ENCODE measurements at regions not wholly inside any gene's neighbourhood (a gene's known extent, or its start where the extent isn't known, plus 50 kb on each side); places are given as distances from the start of the nearest gene placed in this dataset.

- no peaks in the 10 kb centered on the region for H3K27me3 Mint-ChIP-seq (ENCODE audit: unreplicated experiment)
- no peak for TF ChIP-seq CTCF (IDR thresholded peaks at IDR 0.05; ENCODE audit: unreplicated experiment)
- H3K9me3 Mint-ChIP-seq (ENCODE audit: unreplicated experiment) = no peaks in the 10 kb centered on the region
- no peaks in the 10 kb centered on the region for H3K36me3 Mint-ChIP-seq (ENCODE audit: low read depth, unreplicated experiment)
- no peak overlapping the region for H3K27ac Mint-ChIP-seq (ENCODE audit: unreplicated experiment)
- no peak overlapping the region for H3K4me3 Mint-ChIP-seq (ENCODE audit: unreplicated experiment)
- no peaks in the 10 kb centered on the region for H3K4me1 Mint-ChIP-seq (ENCODE audit: unreplicated experiment)
- DNase-seq (ENCODE audit: low spot score) = no peak
These were observed 115.8 kb upstream of the STC2 start for GRCh38 chr5:173443971-173444370.

- peaks cover 2% of the 10 kb centered on the region for H3K27me3 Mint-ChIP-seq (ENCODE audit: unreplicated experiment)
- H3K36me3 Mint-ChIP-seq (ENCODE audit: low read depth, unreplicated experiment) = no peaks in the 10 kb centered on the region
- H3K4me3 Mint-ChIP-seq (ENCODE audit: unreplicated experiment) = no peak overlapping the region
- TF ChIP-seq CTCF (IDR thresholded peaks at IDR 0.05; ENCODE audit: unreplicated experiment) = no peak
- no peaks in the 10 kb centered on the region for H3K4me1 Mint-ChIP-seq (ENCODE audit: unreplicated experiment)
- no peak overlapping the region for H3K27ac Mint-ChIP-seq (ENCODE audit: unreplicated experiment)
- no peak for DNase-seq (ENCODE audit: low spot score)
- no peaks in the 10 kb centered on the region for H3K9me3 Mint-ChIP-seq (ENCODE audit: unreplicated experiment)
These were observed 112.9 kb upstream of the STC2 start for GRCh38 chr5:173441053-173441628.

DNA sequence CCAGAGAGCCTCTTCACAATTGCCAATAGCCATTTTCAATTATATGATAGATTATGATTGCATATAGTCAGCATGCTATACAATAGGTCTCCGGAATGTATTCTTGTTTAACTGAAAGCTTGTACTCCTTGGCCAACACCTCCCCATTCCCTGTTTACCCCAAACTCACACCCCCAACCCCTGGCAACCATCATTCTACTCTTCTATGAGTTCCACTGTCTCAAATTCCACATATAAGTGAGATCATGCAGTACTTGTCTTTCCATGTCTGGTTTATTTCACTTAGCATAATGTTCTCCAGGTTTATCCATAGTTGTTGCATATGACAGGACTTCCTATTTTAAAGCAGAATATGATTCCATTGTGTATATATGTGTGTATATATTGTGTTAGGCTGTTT is 110.7 kb upstream of the STC2 start:
- no peak for DNase-seq (ENCODE audit: low spot score)
- Mint-ChIP-seq H3K4me1 (ENCODE audit: unreplicated experiment) (no peaks in the 10 kb centered on the region), H3K27me3 (ENCODE audit: unreplicated experiment) (peaks cover 2% of the 10 kb centered on the region), H3K27ac (ENCODE audit: unreplicated experiment) (no peak overlapping the region), H3K36me3 (ENCODE audit: low read depth, unreplicated experiment) (peaks cover 4% of the 10 kb centered on the region), H3K9me3 (ENCODE audit: unreplicated experiment) (no peaks in the 10 kb centered on the region), H3K4me3 (ENCODE audit: unreplicated experiment) (no peak overlapping the region)
- TF ChIP-seq CTCF (IDR thresholded peaks at IDR 0.05; ENCODE audit: unreplicated experiment) = no peak

GRCh38 chr5:173435447-173435846 is 107.2 kb upstream of the STC2 start:
- Mint-ChIP-seq H3K36me3 (ENCODE audit: low read depth, unreplicated experiment) (peaks cover 4% of the 10 kb centered on the region), H3K4me3 (ENCODE audit: unreplicated experiment) (no peak overlapping the region), H3K9me3 (ENCODE audit: unreplicated experiment) (no peaks in the 10 kb centered on the region), H3K27me3 (ENCODE audit: unreplicated experiment) (peaks cover 2% of the 10 kb centered on the region), H3K27ac (ENCODE audit: unreplicated experiment) (no peak overlapping the region), H3K4me1 (ENCODE audit: unreplicated experiment) (no peaks in the 10 kb centered on the region)
- DNase-seq (ENCODE audit: low spot score) = no peak
- no peak for TF ChIP-seq CTCF (IDR thresholded peaks at IDR 0.05; ENCODE audit: unreplicated experiment)

DNA sequence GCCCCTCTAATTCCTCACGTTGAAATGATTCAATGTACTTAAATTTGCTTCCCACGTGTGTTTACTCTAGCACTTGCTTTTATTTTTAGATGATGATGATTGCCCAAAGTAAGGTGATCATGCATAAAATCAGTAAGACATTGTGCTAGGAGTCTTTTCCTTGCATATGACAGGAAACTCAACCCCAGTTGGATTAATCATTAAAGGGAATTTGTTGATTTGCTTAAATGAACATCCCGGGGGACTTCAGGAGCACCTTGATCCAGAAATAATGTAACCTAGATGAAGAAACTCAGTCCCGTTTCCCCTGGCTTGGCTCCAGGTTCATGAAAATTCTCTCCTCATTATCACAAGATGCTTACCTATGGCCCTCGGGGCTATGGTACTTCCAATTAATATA is 106.1 kb upstream of the STC2 start:
- Mint-ChIP-seq H3K36me3 (ENCODE audit: low read depth, unreplicated experiment) (peaks cover 4% of the 10 kb centered on the region), H3K27me3 (ENCODE audit: unreplicated experiment) (peaks cover 2% of the 10 kb centered on the region), H3K27ac (ENCODE audit: unreplicated experiment) (no peak overlapping the region), H3K9me3 (ENCODE audit: unreplicated experiment) (no peaks in the 10 kb centered on the region), H3K4me3 (ENCODE audit: unreplicated experiment) (no peak overlapping the region), H3K4me1 (ENCODE audit: unreplicated experiment) (no peaks in the 10 kb centered on the region)
- TF ChIP-seq CTCF (IDR thresholded peaks at IDR 0.05; ENCODE audit: unreplicated experiment) = no peak
- no peak for DNase-seq (ENCODE audit: low spot score)

Measured in endothelial cell (in vitro differentiated cells).